Pons (tissue), 1 donor: ENCODE measurements at regions not wholly inside any gene's neighbourhood (a gene's known extent, or its start where the extent isn't known, plus 50 kb on each side); places are given as distances from the start of the nearest gene placed in this dataset.

ENCODE experiments used
- DNase-seq: peaks from one replicate; pipeline ENCODE4 v3.0.0-alpha.2; 2016; ENCODE audit warnings: low spot score

GRCh38 chr14:101215927-101216326, 312.4 kb upstream of the RTL1 start:
- no peak for DNase-seq

- no peak for DNase-seq
Observed at GRCh38 chr14:101216366-101217079, 313.0 kb upstream of the RTL1 start.

GRCh38 chr14:101217080-101217463, 313.6 kb upstream of the RTL1 start:
- DNase-seq = no peak

- DNase-seq = no peak
Observed at GRCh38 chr14:101217616-101218371, 314.3 kb upstream of the RTL1 start.

DNA sequence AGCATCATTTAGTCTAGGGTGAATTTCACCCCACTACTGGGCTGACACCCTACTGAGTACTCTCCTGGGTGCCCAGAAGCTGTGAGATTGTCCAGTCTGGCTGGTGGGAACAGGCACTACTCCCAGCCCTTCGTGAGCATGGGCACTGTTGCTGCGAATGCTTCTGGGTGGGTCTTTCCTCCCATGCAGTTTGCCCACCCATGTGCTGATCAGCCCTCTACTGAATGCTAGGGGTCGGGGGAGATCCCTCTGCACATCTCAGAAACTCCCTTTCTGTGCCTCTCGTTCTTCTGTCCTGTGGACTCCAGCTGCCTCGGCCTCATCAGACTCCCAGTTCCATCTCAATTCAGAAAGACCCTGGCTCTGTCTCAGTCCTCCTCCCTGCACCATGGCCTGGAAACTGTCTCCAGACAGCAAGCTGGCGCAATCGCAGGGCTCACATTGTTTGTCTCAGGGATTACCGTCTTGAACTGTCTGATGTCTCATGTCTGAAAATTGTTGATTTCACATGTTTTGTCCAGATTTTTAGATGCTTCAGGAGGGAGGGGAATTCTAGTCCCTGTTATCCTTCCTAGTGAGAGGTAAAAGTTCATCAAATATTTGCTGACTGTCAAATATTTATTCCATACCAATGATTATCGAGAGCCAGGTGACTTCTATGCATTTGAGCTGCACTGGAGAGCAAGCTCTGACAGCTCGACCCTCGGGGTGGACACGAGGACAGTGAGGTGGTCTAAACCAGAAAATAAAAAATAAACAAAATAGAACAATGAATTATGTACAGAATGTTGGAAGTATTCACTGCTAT, 316.6 kb upstream of the RTL1 start:
- no peak for DNase-seq

DNA sequence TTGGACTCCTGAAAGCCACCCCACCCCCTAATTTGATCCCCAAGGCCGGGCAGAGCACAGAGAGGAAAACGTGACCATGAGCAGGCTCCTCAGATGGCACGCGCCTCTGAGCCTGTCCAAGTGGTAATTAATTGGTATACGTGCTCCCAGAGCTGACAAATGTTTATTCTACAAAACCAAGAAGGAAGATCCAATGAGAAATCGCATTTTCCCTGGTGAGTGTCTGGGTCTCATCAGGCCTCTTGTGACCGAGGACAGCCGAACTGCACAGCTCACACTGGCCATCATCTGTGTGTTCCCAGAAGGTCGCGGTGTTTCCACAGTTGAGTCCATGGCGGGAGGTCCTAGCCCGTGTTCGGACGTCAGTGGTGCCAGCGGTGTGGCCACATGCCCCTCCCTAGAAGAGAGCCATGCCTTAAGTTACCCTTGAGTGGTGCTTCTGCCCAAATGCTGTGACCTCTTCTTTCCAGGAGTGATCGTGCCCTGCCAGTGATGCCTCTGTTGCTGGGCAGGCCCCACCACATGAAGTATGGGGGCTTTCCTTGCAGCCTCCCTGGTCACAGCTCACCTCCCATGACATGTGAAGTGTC, 317.5 kb upstream of the RTL1 start:
- DNase-seq = no peak

GRCh38 chr14:101221549-101222160, 318.1 kb upstream of the RTL1 start:
- no peak for DNase-seq

DNA sequence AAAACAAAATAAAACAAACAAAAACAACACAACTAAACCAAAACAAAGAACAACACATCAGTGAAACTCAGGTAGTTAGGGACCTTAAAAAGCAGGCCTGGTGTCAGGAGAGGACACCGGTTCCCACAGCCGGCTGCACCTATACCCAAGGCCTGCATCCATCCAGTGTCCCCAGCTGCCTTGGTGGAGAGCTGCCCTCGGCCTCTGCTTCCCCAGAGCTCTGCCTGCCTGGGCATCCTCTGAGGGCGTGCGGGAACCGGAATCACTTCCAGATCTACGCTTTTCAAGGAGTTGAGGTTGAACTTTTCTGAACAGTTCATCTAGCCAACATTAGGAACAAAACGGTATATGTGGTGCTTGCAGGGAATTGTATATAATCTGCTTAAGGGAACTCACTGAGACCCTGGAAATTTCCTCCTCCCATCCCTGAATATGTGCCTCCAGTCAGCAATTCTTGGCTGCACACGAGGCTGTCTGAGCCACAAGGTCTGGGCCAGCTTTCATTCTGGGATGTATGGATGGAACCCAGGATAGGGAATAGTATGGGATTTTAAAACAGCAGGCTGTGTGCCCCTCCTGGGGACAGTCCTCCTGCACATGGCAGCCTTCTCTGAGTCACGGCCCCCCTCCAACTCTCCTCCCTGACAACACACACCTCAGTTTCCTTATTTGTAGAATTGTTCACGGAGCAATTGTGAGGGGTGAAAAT, 319.0 kb upstream of the RTL1 start:
- DNase-seq = no peak

DNA sequence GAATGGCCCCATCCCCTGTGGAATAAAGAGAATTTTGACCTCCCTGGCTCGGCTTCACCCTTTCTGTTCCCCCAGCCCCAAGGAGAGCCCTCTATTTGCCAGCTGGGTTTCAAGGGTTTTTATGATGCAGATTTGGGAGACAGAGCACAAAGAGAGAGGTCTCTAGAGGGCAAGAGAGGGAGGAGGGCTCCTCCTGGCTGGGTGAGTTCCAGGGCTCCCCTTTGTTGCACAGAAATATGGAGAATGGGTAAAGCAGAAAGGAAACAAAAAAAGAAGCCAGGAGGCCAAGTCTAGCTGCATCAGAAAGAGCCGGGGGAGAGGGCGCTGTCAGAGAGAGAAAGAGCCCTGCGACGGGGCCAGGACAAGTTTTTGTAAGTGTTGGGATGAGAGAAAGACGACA, 319.6 kb upstream of the RTL1 start:
- peak; percentile 20 for DNase-seq

- DNase-seq = no peak
Observed at GRCh38 chr14:101223561-101224162, 320.1 kb upstream of the RTL1 start.

DNA sequence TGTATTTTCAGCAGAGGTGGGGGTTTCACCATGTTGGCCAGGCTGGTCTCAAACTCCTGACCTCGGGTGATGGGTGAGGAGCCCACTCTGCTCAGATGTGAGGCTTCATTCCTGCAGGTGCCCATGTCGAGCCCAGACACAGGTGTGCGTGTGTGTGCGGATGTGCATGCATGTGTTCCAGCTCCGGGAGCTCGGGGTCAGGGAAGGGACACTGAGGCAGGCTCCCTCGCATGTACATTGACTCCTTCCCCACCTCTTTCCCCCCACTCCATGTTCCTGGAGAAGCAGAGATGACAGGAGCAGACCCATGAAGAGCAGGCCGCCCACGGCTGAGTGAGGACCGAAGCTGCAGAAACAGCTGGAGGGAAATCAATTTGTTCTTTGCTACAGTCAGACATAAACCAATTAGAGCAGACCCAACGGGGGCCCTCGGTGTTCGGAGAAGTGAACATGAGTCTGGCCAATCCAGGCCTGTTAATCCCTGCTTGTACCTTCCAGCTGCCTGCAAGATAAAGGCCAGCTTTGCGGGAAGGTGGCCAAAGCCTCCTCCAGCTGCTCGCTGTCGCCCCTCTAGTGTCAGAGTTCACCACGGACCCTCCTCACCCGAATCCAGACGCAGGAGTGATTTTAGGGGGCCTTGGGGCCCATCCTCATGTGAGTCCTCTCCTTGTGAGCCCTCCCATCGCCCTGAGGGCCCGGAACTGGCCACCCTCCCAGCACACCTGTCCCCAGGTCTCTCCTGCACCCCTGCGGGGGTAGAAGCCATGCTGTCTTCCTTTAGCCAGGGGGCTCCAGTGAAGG, 321.0 kb upstream of the RTL1 start:
- no peak for DNase-seq

DNA sequence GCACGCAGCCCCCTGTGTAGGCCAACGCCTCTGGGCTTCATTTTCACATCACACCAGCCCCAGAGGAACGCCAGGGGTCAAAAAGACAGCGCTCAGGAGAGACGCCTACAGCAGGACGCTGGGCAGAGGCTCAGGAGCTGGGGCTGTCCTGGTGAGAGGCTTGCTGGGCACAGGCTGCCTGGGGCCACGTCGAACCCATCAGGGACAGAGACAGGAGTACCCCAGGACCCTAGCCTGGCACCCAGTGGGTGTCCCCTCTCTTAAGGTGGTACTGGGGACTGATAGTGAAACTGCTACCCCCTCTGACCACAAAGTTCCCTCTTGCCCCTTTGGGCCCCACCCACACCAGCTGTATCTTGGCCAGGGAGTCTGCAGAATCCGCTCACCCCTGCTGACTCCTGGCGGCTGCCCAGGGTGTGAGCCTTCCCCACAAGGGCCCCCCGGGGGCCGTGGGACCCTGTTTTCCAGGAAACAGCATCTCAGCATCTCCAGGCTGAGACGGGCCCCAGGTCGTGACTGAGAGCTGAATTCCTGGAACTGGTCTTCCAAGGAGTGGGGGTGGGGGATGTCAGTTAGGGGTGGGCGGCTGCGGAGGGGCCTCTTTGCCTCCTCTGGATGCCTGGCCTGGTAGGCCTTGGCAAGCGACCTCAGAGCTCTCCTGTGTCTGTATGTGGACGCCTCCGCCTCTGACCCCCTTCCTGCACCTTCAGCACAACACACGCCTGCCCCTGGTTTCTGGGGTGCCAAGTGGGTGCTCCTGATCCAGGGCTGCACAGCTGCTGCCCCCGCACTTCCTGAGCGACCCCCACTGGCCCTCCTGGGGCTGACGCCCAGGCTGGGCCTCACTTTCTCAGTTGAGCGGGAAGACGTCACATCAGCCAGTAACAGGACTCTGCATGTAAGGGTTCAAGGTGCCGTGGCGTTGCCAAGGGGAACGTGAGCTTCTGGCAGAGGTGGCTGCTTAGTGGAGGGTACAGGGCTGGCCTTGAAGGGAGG, 321.9 kb upstream of the RTL1 start:
- no peak for DNase-seq

DNA sequence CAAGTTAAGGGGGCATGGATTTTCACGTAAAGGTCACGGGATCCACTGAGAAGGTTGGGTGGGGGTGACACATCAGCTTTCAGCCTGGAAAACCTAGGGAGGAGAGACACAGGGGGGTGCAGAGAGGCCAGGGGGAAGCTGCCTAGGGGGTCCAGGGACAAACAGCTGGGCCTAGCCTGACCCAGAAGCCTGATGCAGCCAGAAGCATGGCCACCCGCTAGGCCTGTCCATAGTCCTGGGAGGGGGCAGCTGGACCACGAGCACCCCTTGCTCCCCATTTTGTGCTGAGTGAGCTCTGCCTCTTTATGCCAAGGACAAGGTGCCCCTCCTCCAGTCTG, 322.7 kb upstream of the RTL1 start:
- no peak for DNase-seq

DNA sequence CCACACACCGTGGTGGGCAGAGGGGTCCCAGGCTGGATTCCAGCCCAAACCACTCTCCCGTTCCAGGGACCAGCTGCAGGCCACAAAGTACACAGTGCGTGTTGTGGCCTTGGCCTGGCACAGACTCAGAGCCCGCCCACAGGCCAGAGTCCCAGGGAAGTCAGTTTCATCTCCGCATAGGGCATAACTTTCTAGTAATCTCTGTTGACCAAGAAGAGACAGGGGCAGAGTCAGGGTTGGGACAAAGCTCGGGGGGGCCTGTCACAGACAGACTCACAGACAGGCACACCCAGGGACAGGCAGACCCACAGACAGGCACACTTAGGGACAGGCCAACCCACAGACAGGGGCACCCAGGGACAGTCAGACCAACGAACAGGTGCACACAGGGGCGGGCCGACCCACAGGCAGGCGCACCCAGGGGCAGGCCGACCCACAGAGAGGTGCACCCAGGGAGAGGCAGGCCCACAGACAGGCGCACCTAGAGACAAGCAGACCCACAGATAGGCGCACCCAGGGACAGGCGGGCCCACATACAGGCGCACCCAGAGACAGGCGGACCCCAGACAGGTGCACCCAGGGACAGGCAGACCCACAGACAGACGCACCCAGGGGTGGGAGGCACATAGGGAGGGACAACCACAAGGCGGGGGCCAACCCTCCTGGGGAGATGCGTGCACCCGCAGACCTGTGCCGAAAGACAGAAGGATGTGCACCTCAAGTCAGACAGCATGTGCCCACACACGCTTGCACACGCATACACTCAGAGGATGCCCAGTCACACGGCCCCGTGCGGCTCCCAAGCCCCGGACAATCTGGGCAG, 323.3 kb upstream of the RTL1 start:
- DNase-seq = no peak

- no peak for DNase-seq
Observed at GRCh38 chr14:101227611-101228594, 324.4 kb upstream of the RTL1 start.

- DNase-seq = no peak
Observed at GRCh38 chr14:101228949-101229541, 325.5 kb upstream of the RTL1 start.
